Neural progenitor cell (in vitro differentiated cells): ENCODE measurements at regions not wholly inside any gene's neighbourhood (a gene's known extent, or its start where the extent isn't known, plus 50 kb on each side); places are given as distances from the start of the nearest gene placed in this dataset.

Source experiments
- DNase-seq: peaks from one replicate; pipeline ENCODE4 v3.0.0-alpha.2; 2016; ENCODE audit warnings: low spot score
- H2AFZ ChIP-seq: fragments of 200-600 bp; sonication (generic); replicated peaks from 2 replicates; pipeline ENCODE4 v1.6.1; 2016; ENCODE audit warnings: antibody characterized with exemption
- H3F3A ChIP-seq: fragments of 200-600 bp; sonication (generic); 2 replicates; pipeline ENCODE4 v1.6.1; 2016; ENCODE audit warnings: antibody characterized with exemption, low read depth
- H3K27ac ChIP-seq: fragments of 200-600 bp; sonication (generic); 2 replicates; pipeline ENCODE4 v1.5.1; 2016; ENCODE audit warnings: mild to moderate bottlenecking
- H3K27me3 ChIP-seq: fragments of 200-600 bp; sonication (generic); 2 replicates; pipeline ENCODE4 v1.6.1; 2016; ENCODE audit warnings: mild to moderate bottlenecking, moderate library complexity
- H3K36me3 ChIP-seq: fragments of 200-600 bp; sonication (generic); 2 replicates; pipeline ENCODE4 v1.5.1; 2016
- H3K4me1 ChIP-seq: fragments of 200-600 bp; sonication (generic); 2 replicates; pipeline ENCODE4 v1.6.1; 2016; ENCODE audit warnings: mixed run types
- H3K4me2 ChIP-seq: fragments of 200-600 bp; sonication (generic); 2 replicates; pipeline ENCODE4 v1.6.1; 2016
- H3K4me3 ChIP-seq: fragments of 200-600 bp; sonication (generic); 2 replicates; pipeline ENCODE4 v1.5.1; 2016
- H3K79me2 ChIP-seq: fragments of 200-600 bp; sonication (generic); 2 replicates; pipeline ENCODE4 v1.6.1; 2016; ENCODE audit warnings: low read depth
- H3K9ac ChIP-seq: fragments of 200-600 bp; sonication (generic); 2 replicates; pipeline ENCODE4 v1.6.1; 2016
- H3K9me3 ChIP-seq: fragments of 200-600 bp; sonication (generic); 2 replicates; pipeline ENCODE4 v1.5.1; 2016; ENCODE audit warnings: low read depth
- H4K20me1 ChIP-seq: fragments of 200-600 bp; sonication (generic); 2 replicates; pipeline ENCODE4 v1.6.1; 2016; ENCODE audit warnings: low read depth
- H3K27ac Mint-ChIP-seq: 3 replicates; pipeline ENCODE4 v1.8.0; 2021; ENCODE audit warnings: mixed read lengths
- H3K27me3 Mint-ChIP-seq: 2 replicates; pipeline ENCODE4 v1.8.0; 2022; ENCODE audit warnings: low read depth, mild to moderate bottlenecking, inconsistent platforms, moderate library complexity, mixed read lengths; ENCODE audit not compliant: insufficient read depth
- H3K36me3 Mint-ChIP-seq: 3 replicates; pipeline ENCODE4 v1.8.0; 2021; ENCODE audit warnings: mixed read lengths
- H3K4me1 Mint-ChIP-seq: 3 replicates; pipeline ENCODE4 v1.8.0; 2021; ENCODE audit warnings: mixed read lengths
- H3K4me3 Mint-ChIP-seq: 3 replicates; pipeline ENCODE4 v1.8.0; 2021; ENCODE audit warnings: mild to moderate bottlenecking, moderate library complexity, mixed read lengths
- H3K9me3 Mint-ChIP-seq: 3 replicates; pipeline ENCODE4 v1.8.0; 2020; ENCODE audit warnings: mixed read lengths
- CTCF ChIP-seq: fragments of 200-600 bp; sonication (generic); IDR thresholded peaks from 2 replicates; pipeline ENCODE4 v1.5.1; 2017; ENCODE audit warnings: antibody characterized with exemption, mild to moderate bottlenecking
- EZH2 ChIP-seq: fragments of 200-600 bp; sonication (generic); IDR thresholded peaks from 2 replicates; pipeline ENCODE4 v1.6.1; 2017; ENCODE audit warnings: antibody characterized with exemption, mild to moderate bottlenecking, moderate library complexity
- EZH2phosphoT487 ChIP-seq: fragments of 200-600 bp; sonication (generic); IDR thresholded peaks from 2 replicates; pipeline ENCODE4 v1.6.1; 2017; ENCODE audit warnings: antibody characterized with exemption

GRCh38 chr6:119565893-119566292 is 216.3 kb upstream of the MAN1A1 start:
- Mint-ChIP-seq H3K27ac (no peak overlapping the region), H3K36me3 (no peaks in the 10 kb centered on the region)

GRCh38 chr6:119562168-119562567 is 212.6 kb upstream of the MAN1A1 start:
- no peak overlapping the region for H3K27ac Mint-ChIP-seq
- Histone ChIP-seq H3K27me3 (no peaks in the 10 kb centered on the region), H4K20me1 (no peaks in the 10 kb centered on the region)

More at GRCh38 chr6:119565893-119566292, 216.3 kb upstream of the MAN1A1 start:
- Mint-ChIP-seq H3K9me3 (no peaks in the 10 kb centered on the region), H3K27me3 (no peaks in the 10 kb centered on the region), H3K4me1 (no peaks in the 10 kb centered on the region), H3K4me3 (no peak overlapping the region)
- H3K36me3 ChIP-seq: no peaks in the 10 kb centered on the region
- H3K27ac ChIP-seq: no peak overlapping the region
- H4K20me1 ChIP-seq: no peaks in the 10 kb centered on the region
- H3K4me1 ChIP-seq: no peaks in the 10 kb centered on the region
- no peak overlapping the region for H3K9ac ChIP-seq
- H3K4me3 ChIP-seq: no peak overlapping the region
- H3K79me2 ChIP-seq: no peaks in the 10 kb centered on the region
- DNase-seq: no peak
- H3K27me3 ChIP-seq: no peaks in the 10 kb centered on the region
- no peak overlapping the region for H2AFZ ChIP-seq
- no peaks in the 10 kb centered on the region for H3F3A ChIP-seq
- H3K4me2 ChIP-seq: no peak overlapping the region
- no peaks in the 10 kb centered on the region for H3K9me3 ChIP-seq
- TF ChIP-seq EZH2: no peak
- TF ChIP-seq EZH2phosphoT487: no peak
- TF ChIP-seq CTCF: no peak

GRCh38 chr6:119559586-119559985 is 210.0 kb upstream of the MAN1A1 start:
- no peak overlapping the region for H3K27ac Mint-ChIP-seq
- no peak overlapping the region for H3K27ac ChIP-seq
- H3K79me2 ChIP-seq: no peaks in the 10 kb centered on the region
- H3K4me1 ChIP-seq: no peaks in the 10 kb centered on the region
- no peak overlapping the region for H2AFZ ChIP-seq
- no peaks in the 10 kb centered on the region for H3K27me3 Mint-ChIP-seq
- DNase-seq: no peak
- no peak overlapping the region for H3K4me3 ChIP-seq
- no peaks in the 10 kb centered on the region for H3K4me1 Mint-ChIP-seq
- no peak overlapping the region for H3K4me2 ChIP-seq
- H3K4me3 Mint-ChIP-seq: no peak overlapping the region
- no peak for TF ChIP-seq CTCF
- no peak for TF ChIP-seq EZH2
- no peak for TF ChIP-seq EZH2phosphoT487
- no peaks in the 10 kb centered on the region for H3K9me3 ChIP-seq
- H3K9ac ChIP-seq: no peak overlapping the region
- H3K27me3 ChIP-seq: no peaks in the 10 kb centered on the region
- H3K36me3 ChIP-seq: no peaks in the 10 kb centered on the region
- no peaks in the 10 kb centered on the region for H3K9me3 Mint-ChIP-seq
- H3F3A ChIP-seq: no peaks in the 10 kb centered on the region
- no peaks in the 10 kb centered on the region for H3K36me3 Mint-ChIP-seq
- H4K20me1 ChIP-seq: no peaks in the 10 kb centered on the region

More at GRCh38 chr6:119562168-119562567, 212.6 kb upstream of the MAN1A1 start:
- H3K4me3 Mint-ChIP-seq: no peak overlapping the region
- Histone ChIP-seq H3K36me3 (no peaks in the 10 kb centered on the region), H3K9ac (no peak overlapping the region), H3K4me1 (no peaks in the 10 kb centered on the region), H2AFZ (no peak overlapping the region), H3K9me3 (no peaks in the 10 kb centered on the region), H3K27ac (no peak overlapping the region), H3K4me2 (no peak overlapping the region), H3K79me2 (no peaks in the 10 kb centered on the region), H3K4me3 (no peak overlapping the region), H3F3A (no peaks in the 10 kb centered on the region)
- H3K9me3 Mint-ChIP-seq: no peaks in the 10 kb centered on the region
- TF ChIP-seq EZH2: no peak
- TF ChIP-seq EZH2phosphoT487: no peak
- TF ChIP-seq CTCF: no peak
- H3K36me3 Mint-ChIP-seq: no peaks in the 10 kb centered on the region
- no peaks in the 10 kb centered on the region for H3K4me1 Mint-ChIP-seq
- no peaks in the 10 kb centered on the region for H3K27me3 Mint-ChIP-seq
- no peak for DNase-seq

- no peak overlapping the region for H3K9ac ChIP-seq
- no peaks in the 10 kb centered on the region for H3K4me1 Mint-ChIP-seq
- no peaks in the 10 kb centered on the region for H3K27me3 ChIP-seq
- no peak overlapping the region for H2AFZ ChIP-seq
- H4K20me1 ChIP-seq: no peaks in the 10 kb centered on the region
- H3K4me3 Mint-ChIP-seq: no peak overlapping the region
- no peaks in the 10 kb centered on the region for H3F3A ChIP-seq
- no peaks in the 10 kb centered on the region for H3K9me3 Mint-ChIP-seq
- no peak overlapping the region for H3K27ac ChIP-seq
- H3K27ac Mint-ChIP-seq: no peak overlapping the region
- no peak for DNase-seq
- no peaks in the 10 kb centered on the region for H3K79me2 ChIP-seq
- no peaks in the 10 kb centered on the region for H3K36me3 Mint-ChIP-seq
- no peaks in the 10 kb centered on the region for H3K27me3 Mint-ChIP-seq
- no peaks in the 10 kb centered on the region for H3K9me3 ChIP-seq
- no peaks in the 10 kb centered on the region for H3K36me3 ChIP-seq
- H3K4me3 ChIP-seq: no peak overlapping the region
- no peak overlapping the region for H3K4me2 ChIP-seq
- H3K4me1 ChIP-seq: no peaks in the 10 kb centered on the region
- no peak for TF ChIP-seq CTCF
- TF ChIP-seq EZH2phosphoT487: no peak
- TF ChIP-seq EZH2: no peak
These were observed 207.7 kb upstream of the MAN1A1 start for GRCh38 chr6:119557239-119557638.
